Left hindlimb (tissue), 1 donor: ENCODE measurements at regions not wholly inside any gene's neighbourhood (a gene's known extent, or its start where the extent isn't known, plus 50 kb on each side); places are given as distances from the start of the nearest gene placed in this dataset.
A peak's percentile ranks its signal among the peaks of the same experiment; 100 is the strongest.

Experiments used
- DNase-seq: peaks from one replicate; pipeline ENCODE4 v3.0.0-alpha.2; 2018

GRCh38 chr14:104373855-104374717, 205.5 kb upstream of the C14orf180 start:
- DNase-seq = no peak

DNA sequence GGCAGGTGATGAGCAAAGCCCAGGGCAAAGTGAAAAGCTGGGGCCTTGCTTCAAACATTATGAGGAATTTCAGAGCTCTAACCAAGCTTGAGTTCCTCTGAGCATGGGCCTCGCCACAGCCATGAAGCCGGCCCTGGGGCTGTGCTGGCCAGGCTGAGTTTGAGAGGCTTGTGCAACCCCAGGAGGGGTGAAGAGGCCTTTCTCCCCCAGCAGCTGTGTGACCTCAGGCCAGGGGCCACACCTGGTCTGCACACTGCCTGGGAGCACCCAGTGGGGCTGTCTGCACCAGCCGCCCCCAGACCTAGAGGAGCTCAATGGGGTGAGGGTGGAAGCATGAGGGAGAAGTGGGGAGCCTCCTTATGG, 204.9 kb upstream of the C14orf180 start:
- no peak for DNase-seq

GRCh38 chr14:104375551-104376201, 203.9 kb upstream of the C14orf180 start:
- DNase-seq = no peak

DNA sequence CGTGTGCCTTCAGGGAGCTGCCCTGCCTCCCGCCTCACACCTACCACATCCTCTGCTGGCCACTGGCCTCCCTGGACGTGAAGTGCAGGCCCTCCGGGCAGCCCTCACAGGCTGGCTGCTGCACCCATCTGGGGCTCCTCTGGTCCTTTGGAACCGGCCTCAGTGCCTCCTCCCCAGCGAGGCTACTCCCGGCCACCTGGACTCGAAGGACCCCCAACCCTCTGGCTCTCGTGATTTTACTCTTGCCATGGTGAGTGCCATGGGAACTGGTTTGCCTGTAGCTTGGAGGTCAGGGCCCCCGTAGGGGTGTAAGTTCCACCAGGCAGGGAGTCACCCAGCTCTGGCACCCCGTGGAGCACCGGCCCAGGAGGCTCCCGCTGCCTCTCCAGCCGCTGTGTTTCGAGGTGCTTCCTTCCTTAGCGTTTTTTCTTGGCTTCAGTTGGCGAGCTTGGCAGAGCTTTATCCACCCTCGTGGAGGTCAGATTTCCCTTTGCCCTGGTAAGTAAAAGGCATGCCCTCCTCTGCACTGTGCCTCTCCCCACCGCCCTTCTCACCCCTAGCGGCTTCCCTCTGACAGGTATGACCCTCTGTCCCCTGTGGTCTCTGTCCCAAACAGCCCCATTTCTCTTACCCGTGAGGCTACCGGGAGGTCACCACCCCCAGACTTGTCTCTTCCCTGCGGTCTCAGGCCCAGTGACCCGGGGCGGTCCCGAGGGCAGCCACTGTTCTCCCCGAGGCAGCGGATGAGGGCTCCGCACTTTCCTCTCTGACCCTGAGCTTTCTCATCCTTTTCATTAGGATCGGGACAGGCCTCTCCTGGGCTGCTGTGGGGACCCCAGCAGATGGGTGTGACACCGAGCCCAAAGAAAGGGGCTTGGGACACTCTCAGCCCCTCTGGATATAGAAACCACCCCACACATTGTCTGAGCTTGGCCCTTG, 203.1 kb upstream of the C14orf180 start:
- DNase-seq = no peak

- no peak for DNase-seq
Observed at GRCh38 chr14:104377256-104377655, 202.3 kb upstream of the C14orf180 start.

DNA sequence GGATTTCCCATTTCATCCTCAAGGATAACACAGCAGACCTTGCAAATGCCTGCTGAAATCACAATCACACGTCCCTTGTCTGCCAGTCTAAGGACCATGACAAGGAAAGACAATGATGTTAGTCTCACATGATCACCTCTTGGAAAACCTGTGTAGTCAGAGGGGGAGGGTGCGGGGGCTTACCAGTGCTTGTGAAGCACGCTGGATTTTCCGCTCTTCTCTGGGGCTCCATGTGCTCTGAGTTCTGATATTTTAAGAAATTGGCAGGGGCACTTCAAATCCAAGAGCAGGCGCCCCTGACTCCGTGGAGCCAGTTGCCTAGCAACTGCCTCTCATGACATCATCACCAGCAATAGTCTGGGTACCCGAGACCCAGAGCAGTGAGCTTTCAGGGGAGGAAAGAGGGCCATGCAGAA, 200.9 kb upstream of the C14orf180 start:
- DNase-seq = no peak

DNA sequence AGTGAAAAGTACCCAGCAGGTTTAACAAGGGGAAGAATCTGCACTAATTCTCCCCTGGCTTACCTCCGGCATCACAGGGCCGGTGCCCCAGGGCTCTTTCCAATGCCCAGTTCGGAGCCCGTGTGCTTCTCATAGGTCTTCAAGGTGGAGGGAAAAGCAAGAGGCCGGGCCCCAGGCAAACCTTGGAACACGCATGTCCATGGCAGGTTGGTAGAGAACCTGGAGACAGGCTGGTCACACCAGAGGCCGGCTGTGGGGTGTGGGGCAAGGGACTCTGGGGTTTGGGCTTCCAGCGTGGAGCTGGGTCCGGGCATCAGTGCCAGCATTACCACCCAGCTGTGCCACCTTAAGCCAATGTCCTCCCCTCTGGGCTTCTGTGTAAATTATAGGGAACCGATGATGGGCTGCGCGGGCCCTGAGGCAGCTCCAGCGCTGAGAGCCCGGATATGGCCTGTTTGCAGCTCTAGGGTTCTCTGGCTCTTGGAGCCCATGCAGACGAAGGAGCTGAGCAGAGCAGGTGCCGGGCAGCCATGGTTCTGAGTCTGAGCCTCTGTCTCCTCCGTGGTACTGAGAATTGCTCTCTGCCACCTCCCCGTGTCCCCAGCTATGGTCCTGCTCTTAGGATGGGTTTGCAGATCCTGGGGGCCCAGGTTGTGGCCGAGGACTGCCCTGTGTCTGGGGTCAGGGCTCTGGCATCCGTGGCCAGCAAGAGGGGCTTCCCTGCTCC, 197.0 kb upstream of the C14orf180 start:
- DNase-seq = peak; percentile 1

DNA sequence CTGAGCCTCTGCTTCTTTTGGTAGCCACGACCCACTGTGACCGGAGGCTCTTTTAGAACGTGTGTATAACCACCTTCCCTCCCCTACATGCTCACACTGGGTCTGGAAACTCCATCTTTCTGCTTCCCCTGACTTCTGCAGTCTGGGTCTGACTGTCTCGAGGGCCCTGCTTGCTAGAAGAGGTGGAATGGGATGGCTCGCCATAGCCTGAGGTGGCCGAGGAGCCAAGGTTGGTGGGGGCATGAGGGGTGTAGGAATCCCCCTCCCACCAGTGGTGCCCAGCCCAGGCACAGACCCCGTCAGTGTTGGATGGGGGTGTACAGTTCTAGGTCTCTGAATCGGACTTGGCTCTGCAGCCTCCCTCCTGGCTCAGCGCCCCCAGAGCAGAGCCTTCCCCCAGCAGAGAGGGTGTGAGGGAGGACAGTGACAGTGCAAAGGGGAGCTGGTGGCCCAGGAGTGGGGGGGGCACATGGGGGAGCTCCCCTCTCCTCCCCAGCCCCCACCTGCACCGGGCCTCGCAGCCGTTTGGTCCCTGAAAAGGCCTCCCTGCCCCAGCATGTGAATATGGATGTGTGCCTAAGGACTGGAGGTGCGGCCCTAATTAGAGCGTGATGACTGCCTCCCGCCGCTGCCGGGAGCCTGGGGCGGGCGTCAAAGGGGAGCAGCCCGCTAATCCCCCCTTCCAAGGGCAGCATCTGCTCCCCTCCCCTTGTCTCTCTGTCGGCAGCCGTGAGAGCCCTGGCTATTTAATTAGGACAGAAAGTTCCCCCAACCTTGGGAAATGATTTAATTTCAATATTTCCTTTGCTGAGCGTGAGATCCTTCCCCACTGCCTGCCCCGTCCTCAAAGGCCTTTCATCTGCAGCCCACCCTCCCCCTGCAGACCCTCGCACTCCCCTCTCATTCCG, 196.2 kb upstream of the C14orf180 start:
- peak; percentile 35 for DNase-seq

DNA sequence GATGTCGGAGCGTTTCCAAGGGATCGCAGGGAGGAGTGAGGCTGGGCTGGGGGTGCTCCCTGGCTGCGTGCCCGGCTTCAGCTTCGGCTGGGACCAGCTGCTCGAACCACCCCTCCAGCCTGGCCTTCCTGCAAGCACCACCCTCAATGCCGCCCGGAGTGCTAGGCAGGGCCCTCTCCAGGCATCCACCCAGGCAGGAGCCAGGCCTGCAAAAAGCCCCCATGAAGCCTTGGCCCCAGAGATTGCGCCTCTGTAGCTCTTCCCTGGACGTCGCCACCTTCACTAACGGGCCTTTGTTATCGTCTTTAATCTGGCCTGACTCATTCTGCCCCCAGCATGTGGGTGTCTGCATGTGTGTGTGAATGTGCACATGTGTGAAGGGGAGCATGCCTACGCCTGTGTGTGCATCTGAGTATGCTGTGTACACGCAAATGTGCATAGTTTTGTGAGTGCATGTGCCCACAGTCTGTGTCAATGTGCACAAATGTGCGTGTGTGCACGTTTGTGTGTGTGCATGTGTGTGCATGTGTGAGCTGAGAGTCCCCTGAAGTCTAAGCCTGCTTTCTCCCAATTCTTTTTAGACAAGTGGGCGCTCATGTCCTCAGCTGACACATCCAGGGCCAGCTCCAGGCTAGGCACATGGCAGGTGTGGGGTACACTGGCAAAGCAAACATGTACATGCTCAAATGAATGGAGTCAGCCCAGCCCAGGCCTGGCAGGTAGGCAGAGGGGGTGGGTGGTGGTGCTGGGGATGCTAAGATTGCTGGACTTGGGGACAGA, 195.4 kb upstream of the C14orf180 start:
- DNase-seq = peak; percentile 52

DNA sequence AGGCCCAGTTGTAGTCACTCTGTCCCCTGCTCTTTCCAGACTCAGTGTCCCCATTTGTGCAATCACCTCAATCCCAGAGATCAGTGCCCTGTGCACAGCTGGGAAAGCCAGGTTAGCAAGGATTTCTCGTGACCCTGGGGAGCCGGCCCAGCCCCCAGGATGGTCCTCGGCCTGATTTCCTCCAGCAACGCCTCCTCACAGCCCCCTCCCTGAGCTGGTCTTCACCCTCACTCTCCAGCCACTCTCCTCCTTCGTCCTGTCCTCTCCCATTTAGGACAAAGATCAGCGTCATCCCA, 194.8 kb upstream of the C14orf180 start:
- DNase-seq = peak; percentile 13

DNA sequence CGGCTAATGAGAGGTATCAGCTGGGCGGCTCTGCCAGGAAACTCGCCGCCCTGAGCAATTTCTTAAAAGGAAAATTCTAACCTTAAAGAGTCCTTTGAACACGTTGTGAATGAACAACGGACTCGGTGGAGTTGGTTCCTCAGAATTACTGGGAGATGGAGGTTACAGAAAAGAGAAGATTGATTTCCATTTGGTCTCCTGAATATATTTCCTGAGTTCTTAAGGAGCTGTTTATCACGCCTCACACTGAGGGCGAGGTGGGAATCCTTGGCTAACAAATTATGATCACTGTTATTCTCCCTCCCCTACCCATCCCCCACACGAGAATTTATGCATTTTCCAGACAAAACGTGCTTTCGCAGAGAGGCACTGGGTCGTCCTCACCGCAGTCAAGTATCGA, 194.5 kb upstream of the C14orf180 start:
- peak; percentile 4 for DNase-seq

- DNase-seq = peak; percentile 36
Observed at GRCh38 chr14:104385531-104386101, 193.9 kb upstream of the C14orf180 start.

DNA sequence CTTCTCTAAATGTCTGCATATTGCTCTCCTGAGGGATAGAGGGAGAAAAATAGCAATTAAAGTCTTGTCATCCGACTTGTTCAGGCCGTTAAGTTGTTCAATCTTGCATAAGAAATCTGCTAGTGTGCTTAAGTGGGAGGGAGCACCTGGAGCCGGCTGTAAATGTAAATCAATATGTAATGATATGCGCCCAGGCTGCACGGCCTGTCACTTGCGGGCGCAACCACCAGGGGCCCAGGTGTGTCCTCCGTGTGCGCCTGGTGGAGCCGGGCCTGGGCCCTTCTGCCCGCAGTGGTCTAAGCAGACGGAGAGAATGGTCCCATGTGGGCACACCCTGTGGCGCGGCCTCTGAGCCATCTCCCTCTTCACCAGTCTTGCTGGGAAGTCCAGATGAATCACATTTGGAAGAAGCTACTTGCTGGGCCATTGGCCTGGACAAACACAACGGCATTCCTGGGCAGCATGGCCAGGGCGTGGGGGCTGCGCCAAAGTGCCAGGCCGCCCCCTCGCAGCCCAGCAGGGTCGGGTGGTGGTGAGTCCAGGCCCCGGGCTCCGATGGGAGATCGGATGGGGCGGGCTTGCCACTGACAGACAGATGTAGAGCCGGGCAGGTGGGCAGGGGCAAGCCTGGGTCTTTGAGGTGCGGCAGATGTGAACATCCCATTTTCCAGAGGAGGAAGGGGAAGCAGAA, 193.3 kb upstream of the C14orf180 start:
- peak; percentile 8 for DNase-seq

DNA sequence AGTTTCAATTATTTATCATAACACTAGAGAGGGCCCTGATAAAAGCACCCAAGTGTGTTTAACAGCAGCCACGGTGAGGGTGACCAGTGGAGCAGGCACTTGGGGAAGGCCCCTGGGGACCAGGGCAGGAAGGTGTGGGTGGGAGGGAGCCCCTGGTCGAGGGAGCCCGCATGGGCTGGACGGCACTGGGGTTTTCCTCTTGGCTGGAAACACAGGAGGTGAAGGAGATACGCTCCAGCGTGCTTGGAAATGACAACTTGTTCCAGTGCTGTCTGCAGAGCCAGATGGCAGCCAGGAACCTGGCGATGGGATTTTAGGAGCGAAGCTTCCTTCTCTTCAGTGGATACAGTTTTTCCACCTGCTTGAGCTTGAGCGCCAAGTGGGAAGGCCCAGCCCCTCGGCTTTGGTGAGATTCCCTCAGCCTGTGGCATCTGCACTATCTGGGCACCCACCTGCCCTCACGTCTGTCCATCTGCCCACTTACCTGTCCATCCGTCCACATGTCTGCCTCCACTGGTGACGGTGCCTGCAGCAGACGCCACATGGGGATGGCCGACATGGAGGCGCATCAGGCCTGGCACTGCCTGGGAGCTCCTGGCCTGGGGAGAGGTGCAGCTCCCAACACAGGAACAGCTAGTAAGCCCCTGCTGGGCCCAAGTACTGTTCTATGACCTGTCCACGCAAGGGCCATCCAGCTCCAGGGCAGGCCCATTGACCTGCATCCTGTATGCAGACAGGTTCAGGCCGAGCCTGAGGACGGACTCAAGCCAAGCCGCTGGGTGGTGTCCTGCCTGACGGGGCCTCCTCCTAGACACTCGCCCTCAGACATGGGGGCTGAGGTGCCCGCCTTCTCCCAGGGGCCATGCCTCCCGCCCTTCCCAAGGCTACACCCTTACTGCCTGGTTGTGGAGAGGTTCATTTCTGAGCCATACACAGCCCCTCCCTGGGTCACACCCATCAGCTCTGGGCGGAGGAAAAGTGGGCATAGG, 192.2 kb upstream of the C14orf180 start:
- peak; percentile 21 for DNase-seq

- no peak for DNase-seq
Observed at GRCh38 chr14:104388011-104388521, 191.5 kb upstream of the C14orf180 start.

DNA sequence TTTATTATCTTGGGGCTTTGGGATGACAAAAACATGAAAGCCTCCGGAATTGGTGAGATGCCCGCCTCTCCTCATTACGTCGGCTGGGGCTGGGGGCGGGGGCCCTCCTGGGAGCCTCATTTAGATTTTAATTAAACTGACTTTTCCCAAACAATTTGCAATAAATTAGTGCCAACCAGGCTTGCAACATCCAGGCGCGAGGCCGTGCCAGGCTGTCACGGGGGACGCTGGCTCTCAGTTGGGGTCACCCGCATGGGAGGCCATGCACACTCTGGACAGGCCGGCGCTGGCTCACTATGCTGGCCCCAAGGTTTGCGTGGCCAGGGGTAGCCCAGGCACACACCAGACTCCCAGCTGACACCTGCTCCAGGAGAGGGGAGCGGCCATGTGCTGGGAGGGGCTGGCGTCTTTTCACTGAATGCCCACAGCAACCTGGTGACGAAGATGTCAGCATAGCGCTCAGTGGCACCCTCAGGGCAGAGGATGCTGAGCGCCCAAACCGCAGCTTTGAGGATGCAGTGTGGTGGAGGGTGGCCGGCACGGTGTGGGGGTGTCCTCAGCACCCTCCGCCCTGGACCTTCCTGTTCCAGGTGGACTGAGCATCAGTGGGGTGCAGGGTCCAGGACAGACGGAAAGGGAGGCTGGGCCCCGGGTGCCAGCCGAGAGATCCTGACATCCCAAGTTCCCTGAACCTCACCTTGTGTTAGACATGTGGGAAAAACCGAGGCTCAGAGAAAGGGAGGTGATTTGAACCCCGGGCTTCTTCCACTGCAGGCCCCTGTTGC, 190.8 kb upstream of the C14orf180 start:
- DNase-seq = peak; percentile 19
